ENCODE measurements at regions not wholly inside any gene's neighbourhood (a gene's known extent, or its start where the extent isn't known, plus 50 kb on each side); places are given as distances from the start of the nearest gene placed in this dataset.

DNA sequence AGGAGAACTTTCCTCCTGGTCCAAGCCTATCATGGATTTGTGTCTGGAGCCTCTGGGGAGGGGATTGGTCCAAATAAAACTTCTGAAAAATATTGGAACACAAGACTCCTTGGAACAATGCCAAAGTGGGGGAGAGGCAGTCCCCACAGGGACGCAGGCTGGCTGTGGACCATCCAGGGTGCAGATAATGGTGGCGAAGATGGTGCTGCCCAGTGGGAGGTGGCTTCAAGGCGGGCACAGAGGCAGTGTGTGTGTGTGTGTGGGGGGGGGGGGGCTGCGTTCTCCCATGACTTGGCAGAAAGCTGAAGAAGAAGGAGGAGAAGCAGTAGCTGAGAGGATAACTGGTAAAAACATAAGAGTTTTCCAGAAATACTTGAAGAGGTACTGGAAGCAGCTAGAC lies 186.4 kb downstream of the MELK start:
- TF ChIP-seq, protein P1, sequence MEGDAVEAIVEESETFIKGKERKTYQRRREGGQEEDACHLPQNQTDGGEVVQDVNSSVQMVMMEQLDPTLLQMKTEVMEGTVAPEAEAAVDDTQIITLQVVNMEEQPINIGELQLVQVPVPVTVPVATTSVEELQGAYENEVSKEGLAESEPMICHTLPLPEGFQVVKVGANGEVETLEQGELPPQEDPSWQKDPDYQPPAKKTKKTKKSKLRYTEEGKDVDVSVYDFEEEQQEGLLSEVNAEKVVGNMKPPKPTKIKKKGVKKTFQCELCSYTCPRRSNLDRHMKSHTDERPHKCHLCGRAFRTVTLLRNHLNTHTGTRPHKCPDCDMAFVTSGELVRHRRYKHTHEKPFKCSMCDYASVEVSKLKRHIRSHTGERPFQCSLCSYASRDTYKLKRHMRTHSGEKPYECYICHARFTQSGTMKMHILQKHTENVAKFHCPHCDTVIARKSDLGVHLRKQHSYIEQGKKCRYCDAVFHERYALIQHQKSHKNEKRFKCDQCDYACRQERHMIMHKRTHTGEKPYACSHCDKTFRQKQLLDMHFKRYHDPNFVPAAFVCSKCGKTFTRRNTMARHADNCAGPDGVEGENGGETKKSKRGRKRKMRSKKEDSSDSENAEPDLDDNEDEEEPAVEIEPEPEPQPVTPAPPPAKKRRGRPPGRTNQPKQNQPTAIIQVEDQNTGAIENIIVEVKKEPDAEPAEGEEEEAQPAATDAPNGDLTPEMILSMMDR (IDR thresholded peaks at IDR 0.05): no peak
- no peak for TF ChIP-seq POLR2A (IDR thresholded peaks at IDR 0.05)

Measured in esophagus squamous epithelium (tissue), 4 donors.